Esophagus muscularis mucosa (tissue), 4 donors: ENCODE measurements at regions not wholly inside any gene's neighbourhood (a gene's known extent, or its start where the extent isn't known, plus 50 kb on each side); places are given as distances from the start of the nearest gene placed in this dataset.
"Not testable (repeated sequence)": the region's sequence is repeated elsewhere in the genome, so short reads cannot be mapped to it uniquely, and the experiment has no call there.

Source experiments
- CTCF ChIP-seq, 3 experiments: fragments of 200-600 bp in 2 of 3; fragments of 450-650 bp in 1 of 3; sonication (generic) in 2 of 3; IDR thresholded peaks; one replicate each; pipeline ENCODE4 v1.5.1; 2017 to 2019; ENCODE audit warnings: antibody characterized with exemption in 3 of 3, mild to moderate bottlenecking in 2 of 3, moderate library complexity in 1 of 3
- EP300 ChIP-seq: sonication (generic); formaldehyde crosslinking; IDR thresholded peaks from one replicate; pipeline ENCODE4 v1.6.1; 2017; ENCODE audit warnings: antibody characterized with exemption
- POLR2A ChIP-seq: fragments of 450-650 bp; IDR thresholded peaks from one replicate; pipeline ENCODE4 v1.6.1; 2017; ENCODE audit warnings: antibody characterized with exemption, moderate library complexity, mild to moderate bottlenecking, low read depth
- POLR2AphosphoS5 ChIP-seq, 2 donors: sonication (generic); formaldehyde crosslinking; IDR thresholded peaks; one replicate each; pipeline ENCODE4 v1.6.1; 2017; ENCODE audit warnings: antibody characterized with exemption in 2 of 2

GRCh38 chr7:13806089-13806867 is 183.2 kb downstream of the ETV1 start:
- not testable (repeated sequence) for TF ChIP-seq CTCF (IDR thresholded peaks at IDR 0.05); EP300; POLR2AphosphoS5 (IDR thresholded peaks at IDR 0.05); POLR2A
